PFSK-1 (cell line): ENCODE measurements at regions not wholly inside any gene's neighbourhood (a gene's known extent, or its start where the extent isn't known, plus 50 kb on each side); places are given as distances from the start of the nearest gene placed in this dataset.

Experiments
- FOXP2 ChIP-seq: optimal IDR thresholded peaks from 2 replicates; pipeline ENCODE3; 2011; ENCODE audit warnings: borderline replicate concordance, control low read depth, inconsistent platforms; ENCODE audit not compliant: insufficient read depth; ENCODE audit errors: extremely low read length, extremely low read depth
- POLR2AphosphoS5 ChIP-seq: IDR thresholded peaks from 2 replicates; pipeline ENCODE4 v1.6.1; 2012; ENCODE audit warnings: low read depth, mild to moderate bottlenecking, control low read depth, low read length, moderate library complexity
- REST ChIP-seq, 2 experiments: IDR thresholded peaks; 2 replicates each; pipeline versions ENCODE4 v1.6.1 to v1.8.0; 2011 to 2012; ENCODE audit warnings: low read depth in 2 of 2, low read length in 2 of 2, control low read depth in 1 of 2, inconsistent platforms in 1 of 2, mild to moderate bottlenecking in 1 of 2, moderate library complexity in 1 of 2; ENCODE audit not compliant: insufficient read depth in 1 of 2
- SIN3A ChIP-seq: IDR thresholded peaks from 2 replicates; pipeline ENCODE4 v1.6.1; 2012; ENCODE audit warnings: mild to moderate bottlenecking, low read length, moderate library complexity, borderline replicate concordance; ENCODE audit not compliant: insufficient read depth
- TAF1 ChIP-seq: IDR thresholded peaks from 2 replicates; pipeline ENCODE4 v1.6.1; 2012; ENCODE audit warnings: low read length, control low read depth, borderline replicate concordance; ENCODE audit not compliant: insufficient read depth

- TF ChIP-seq FOXP2 (no peak), REST (IDR thresholded peaks at IDR 0.05; ENCODE audit: insufficient read depth in 1 of 2, low read depth in 2 of 2, low read length in 2 of 2) (no peak), POLR2AphosphoS5 (no peak), TAF1 (no peak), SIN3A (no peak)
Measured at GRCh38 chr17:79560527-79560926, 50.3 kb downstream of the RBFOX3 start.

GRCh38 chr17:79559111-79559887 lies 51.6 kb downstream of the RBFOX3 start:
- TF ChIP-seq FOXP2 = no peak
- TF ChIP-seq POLR2AphosphoS5 = no peak
- TF ChIP-seq TAF1 = no peak
- TF ChIP-seq SIN3A = no peak
- no peak for TF ChIP-seq REST (IDR thresholded peaks at IDR 0.05; ENCODE audit: insufficient read depth in 1 of 2, low read depth in 2 of 2, low read length in 2 of 2)

GRCh38 chr17:79558091-79558900 lies 52.6 kb downstream of the RBFOX3 start:
- TF ChIP-seq POLR2AphosphoS5 (no peak), REST (IDR thresholded peaks at IDR 0.05; ENCODE audit: insufficient read depth in 1 of 2, low read depth in 2 of 2, low read length in 2 of 2) (no peak), FOXP2 (no peak), TAF1 (no peak), SIN3A (no peak)

GRCh38 chr17:79557276-79558090 lies 53.4 kb downstream of the RBFOX3 start:
- TF ChIP-seq SIN3A = no peak
- TF ChIP-seq POLR2AphosphoS5 = no peak
- no peak for TF ChIP-seq FOXP2
- no peak for TF ChIP-seq REST (IDR thresholded peaks at IDR 0.05; ENCODE audit: insufficient read depth in 1 of 2, low read depth in 2 of 2, low read length in 2 of 2)
- no peak for TF ChIP-seq TAF1
